Ishikawa (cell line): ENCODE measurements at regions not wholly inside any gene's neighbourhood (a gene's known extent, or its start where the extent isn't known, plus 50 kb on each side); places are given as distances from the start of the nearest gene placed in this dataset.

Experiments used
- CEBPB ChIP-seq: IDR thresholded peaks from 2 replicates; pipeline ENCODE4 v1.6.1; 2012
- CREB1 ChIP-seq: IDR thresholded peaks from 2 replicates; pipeline ENCODE4 v1.6.1; 2012; ENCODE audit warnings: low read depth
- EGR1 ChIP-seq: IDR thresholded peaks from 2 replicates; pipeline ENCODE4 v1.6.1; 2012
- EP300 ChIP-seq: IDR thresholded peaks from 2 replicates; pipeline ENCODE4 v1.6.1; 2012; ENCODE audit warnings: borderline replicate concordance
- FOXM1 ChIP-seq: IDR thresholded peaks from 2 replicates; pipeline ENCODE4 v1.6.1; 2012; ENCODE audit warnings: low read depth, borderline replicate concordance
- NFIC ChIP-seq: IDR thresholded peaks from 2 replicates; pipeline ENCODE4 v1.6.1; 2012
- RAD21 ChIP-seq: IDR thresholded peaks from 2 replicates; pipeline ENCODE4 v1.6.1; 2012; ENCODE audit warnings: low read depth
- REST ChIP-seq: IDR thresholded peaks from 2 replicates; pipeline ENCODE4 v1.6.1; 2012; ENCODE audit warnings: low read depth, mild to moderate bottlenecking
- TAF1 ChIP-seq: IDR thresholded peaks from 2 replicates; pipeline ENCODE4 v1.6.1; 2012; ENCODE audit warnings: low read depth, mild to moderate bottlenecking
- TCF12 ChIP-seq: IDR thresholded peaks from 2 replicates; pipeline ENCODE4 v1.6.1; 2012; ENCODE audit warnings: low read depth
- TEAD4 ChIP-seq: IDR thresholded peaks from 2 replicates; pipeline ENCODE4 v1.6.1; 2012
- YY1 ChIP-seq: IDR thresholded peaks from 2 replicates; pipeline ENCODE4 v1.6.1; 2012; ENCODE audit warnings: low read depth
- ZBTB7A ChIP-seq: IDR thresholded peaks from 2 replicates; pipeline ENCODE4 v1.6.1; 2012; ENCODE audit warnings: low read depth
- TF ChIP-seq, protein P1 (sequence below): IDR thresholded peaks from 2 replicates; pipeline ENCODE4 v1.6.1; 2012

DNA sequence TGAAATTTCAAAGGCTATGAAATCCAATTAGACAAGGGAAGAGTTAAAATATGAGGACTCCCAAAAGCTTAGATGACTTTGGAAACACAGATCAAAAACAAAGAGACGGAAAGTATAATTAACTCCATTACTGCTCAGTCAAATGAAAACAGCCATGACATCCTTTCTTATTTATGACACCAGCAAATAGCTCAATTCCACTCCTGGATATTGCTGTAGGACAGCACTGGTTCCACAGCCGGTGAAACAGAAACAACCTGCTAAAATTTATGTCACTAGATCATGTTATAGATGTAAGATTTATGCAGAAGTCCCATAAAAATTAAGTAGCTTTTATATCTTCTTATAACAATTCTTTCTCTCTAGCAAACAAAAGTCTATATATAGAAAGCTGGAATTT is 65.6 kb upstream of the RRP15 start:
- TF ChIP-seq NFIC = no peak
- TF ChIP-seq, protein P1, sequence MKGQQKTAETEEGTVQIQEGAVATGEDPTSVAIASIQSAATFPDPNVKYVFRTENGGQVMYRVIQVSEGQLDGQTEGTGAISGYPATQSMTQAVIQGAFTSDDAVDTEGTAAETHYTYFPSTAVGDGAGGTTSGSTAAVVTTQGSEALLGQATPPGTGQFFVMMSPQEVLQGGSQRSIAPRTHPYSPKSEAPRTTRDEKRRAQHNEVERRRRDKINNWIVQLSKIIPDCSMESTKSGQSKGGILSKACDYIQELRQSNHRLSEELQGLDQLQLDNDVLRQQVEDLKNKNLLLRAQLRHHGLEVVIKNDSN = no peak
- no peak for TF ChIP-seq TAF1
- TF ChIP-seq CREB1 = no peak
- TF ChIP-seq RAD21 = no peak
- TF ChIP-seq EGR1 = no peak

DNA sequence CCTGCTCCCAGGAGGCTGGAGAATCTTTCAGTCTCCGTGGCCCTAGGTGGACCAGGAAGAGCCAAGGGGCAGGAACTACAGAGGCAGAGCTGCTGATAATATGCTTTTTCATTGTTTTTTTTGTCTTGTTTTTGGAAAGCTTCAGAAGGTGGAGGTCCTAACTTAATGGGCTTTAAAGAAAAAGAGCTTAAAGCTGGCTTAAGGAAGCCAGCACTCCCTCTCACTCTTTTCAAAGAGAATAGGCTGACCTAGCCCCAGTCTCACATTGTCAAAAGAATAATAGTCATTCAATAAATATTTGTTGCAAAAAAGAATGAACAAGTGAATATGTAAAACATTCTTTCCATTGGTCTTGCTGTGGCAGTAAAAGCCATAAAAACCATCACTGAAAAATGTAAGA is 61.0 kb upstream of the RRP15 start:
- TF ChIP-seq FOXM1 (no peak), EGR1 (no peak), CREB1 (no peak), TEAD4 (no peak), REST (no peak), CEBPB (no peak), TCF12 (no peak), ZBTB7A (no peak), EP300 (no peak), YY1 (no peak), RAD21 (no peak), TAF1 (no peak)
- TF ChIP-seq, protein P1 = no peak

DNA sequence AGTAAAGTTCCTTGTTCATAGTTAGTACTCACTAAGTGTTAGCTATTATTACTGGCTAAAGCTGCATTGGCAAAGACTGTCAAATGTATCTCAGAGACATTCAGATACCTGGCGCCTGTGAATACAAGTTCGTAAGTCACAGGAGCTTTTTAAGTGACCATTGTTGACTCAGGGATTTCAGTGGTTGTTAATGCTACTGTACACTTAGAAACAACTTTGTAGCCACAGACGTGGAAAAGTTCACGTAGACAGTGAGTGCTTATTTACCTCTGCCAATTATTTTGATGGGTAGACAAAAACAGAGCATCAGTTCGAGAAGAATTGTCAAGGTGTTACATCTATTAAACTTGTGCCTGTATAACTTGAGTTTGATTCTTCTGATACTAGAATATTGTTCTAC is 59.1 kb upstream of the RRP15 start:
- TF ChIP-seq TCF12 (no peak), CREB1 (no peak), TEAD4 (no peak), YY1 (no peak), NFIC (no peak), FOXM1 (no peak), ZBTB7A (no peak)
- TF ChIP-seq, protein P1 = no peak
